Psoas muscle (tissue), 7 donors: ENCODE measurements at regions not wholly inside any gene's neighbourhood (a gene's known extent, or its start where the extent isn't known, plus 50 kb on each side); places are given as distances from the start of the nearest gene placed in this dataset.

Experiments
- ATAC-seq, 4 donors: fragments of 200-7000 bp; cut with Tn5 transposase; one replicate each; pipeline ENCODE4 v1.9.1; 2020; ENCODE audit warnings: moderate library complexity in 3 of 4, mild to moderate bottlenecking in 2 of 4
- DNase-seq, 2 donors: peaks; one replicate each; pipeline ENCODE4 v3.0.0-alpha.2; 2020
- H3K27ac ChIP-seq: fragments of 200-600 bp; one replicate; pipeline ENCODE4 v1.8.0; 2022
- H3K27me3 ChIP-seq, 3 donors: fragments of 200-600 bp in 1 of 3; one replicate each; pipeline versions ENCODE4 v1.6.1 to v1.8.0; 2013 to 2022; ENCODE audit warnings: low read length in 2 of 3, mild to moderate bottlenecking in 2 of 3, moderate library complexity in 1 of 3; ENCODE audit not compliant: insufficient read depth in 3 of 3
- H3K36me3 ChIP-seq, 2 donors: fragments of 200-600 bp in 1 of 2; one replicate each; pipeline versions ENCODE4 v1.6.1 to v1.8.0; 2013 to 2022; ENCODE audit warnings: low read depth in 1 of 2, mild to moderate bottlenecking in 1 of 2, moderate library complexity in 1 of 2; ENCODE audit not compliant: insufficient read depth in 1 of 2
- H3K4me1 ChIP-seq: fragments of 200-600 bp; one replicate; pipeline ENCODE4 v1.8.0; 2022
- H3K4me3 ChIP-seq: fragments of 200-600 bp; one replicate; pipeline ENCODE4 v1.8.0; 2022; ENCODE audit warnings: mild to moderate bottlenecking
- H3K9me3 ChIP-seq: fragments of 200-600 bp; one replicate; pipeline ENCODE4 v1.8.0; 2022
- WGBS, 3 donors: extraction: QIAGEN DNeasy Blood & Tissue Kit; methylation state at CpG; one replicate each; pipeline versions ENCODE4 v1.1.6 to v1.1.7; 2013; 5-methylcytosine and 5-hydroxymethylcytosine counted together
- intact Hi-C, 2 donors: fragments of 100-400 bp; cut with DNase I; formaldehyde crosslinking; loops; one replicate each; pipeline versions ENCODE4 v1.11.0 to v1.14.2; 2022
- TF ChIP-seq, protein P1 (sequence below): fragments of 200-600 bp; IDR thresholded peaks from one replicate; pipeline ENCODE4 v1.8.0; 2022; ENCODE audit warnings: antibody characterized with exemption
- donor health status: healthy with polysubstance abuse.
- donor health status: DM: no; HTN: no; CAD: no; lungs with moderate emphysema.
- donor health status: Bipolar disorder and iron deficiency.
- donor health status: healthy.
- donor health status: DM: yes; HTN: yes; CAD: no.
- donor health status: DM: no; HTN: no; CAD: no.
- donor health status: DM: yes; HTN: yes; CAD: no.

- intact Hi-C loops, result no loop called here
- ATAC-seq (no peak), DNase-seq (no peak)
- Histone ChIP-seq H3K36me3 (no peaks in the 10 kb centered on the region), H3K27me3 (no peaks in the 10 kb centered on the region), H3K27ac (no peak overlapping the region), H3K9me3 (peaks cover 11% of the 10 kb centered on the region), H3K4me1 (no peaks in the 10 kb centered on the region), H3K4me3 (no peak overlapping the region)
- TF ChIP-seq, protein P1, sequence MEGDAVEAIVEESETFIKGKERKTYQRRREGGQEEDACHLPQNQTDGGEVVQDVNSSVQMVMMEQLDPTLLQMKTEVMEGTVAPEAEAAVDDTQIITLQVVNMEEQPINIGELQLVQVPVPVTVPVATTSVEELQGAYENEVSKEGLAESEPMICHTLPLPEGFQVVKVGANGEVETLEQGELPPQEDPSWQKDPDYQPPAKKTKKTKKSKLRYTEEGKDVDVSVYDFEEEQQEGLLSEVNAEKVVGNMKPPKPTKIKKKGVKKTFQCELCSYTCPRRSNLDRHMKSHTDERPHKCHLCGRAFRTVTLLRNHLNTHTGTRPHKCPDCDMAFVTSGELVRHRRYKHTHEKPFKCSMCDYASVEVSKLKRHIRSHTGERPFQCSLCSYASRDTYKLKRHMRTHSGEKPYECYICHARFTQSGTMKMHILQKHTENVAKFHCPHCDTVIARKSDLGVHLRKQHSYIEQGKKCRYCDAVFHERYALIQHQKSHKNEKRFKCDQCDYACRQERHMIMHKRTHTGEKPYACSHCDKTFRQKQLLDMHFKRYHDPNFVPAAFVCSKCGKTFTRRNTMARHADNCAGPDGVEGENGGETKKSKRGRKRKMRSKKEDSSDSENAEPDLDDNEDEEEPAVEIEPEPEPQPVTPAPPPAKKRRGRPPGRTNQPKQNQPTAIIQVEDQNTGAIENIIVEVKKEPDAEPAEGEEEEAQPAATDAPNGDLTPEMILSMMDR, result no peak
- WGBS, 3 donors, result 64 to 75% (median 65%) methylated on average over 5 of the region's 5 CpGs
These were observed 345.3 kb downstream of the NUAK1 start for GRCh38 chr12:105793421-105793820.

- no peak for DNase-seq
- intact Hi-C loops, result no loop called here
- no peaks in the 10 kb centered on the region for H3K36me3 ChIP-seq
- H3K4me1 ChIP-seq, result no peaks in the 10 kb centered on the region
- H3K4me3 ChIP-seq, result no peak overlapping the region
- H3K27me3 ChIP-seq, result no peaks in the 10 kb centered on the region
- no peak for ATAC-seq
- WGBS, 3 donors, result 63 to 71% (median 67%) methylated on average over 2 of the region's 2 CpGs
- TF ChIP-seq, protein P1, result no peak
- no peak overlapping the region for H3K27ac ChIP-seq
- H3K9me3 ChIP-seq, result no peaks in the 10 kb centered on the region
These were observed 340.4 kb downstream of the NUAK1 start for GRCh38 chr12:105798256-105798845.

GRCh38 chr12:105799103-105799502 is 339.7 kb downstream of the NUAK1 start:
- no peaks in the 10 kb centered on the region for H3K9me3 ChIP-seq
- ATAC-seq (no peak), DNase-seq (no peak)
- no peaks in the 10 kb centered on the region for H3K36me3 ChIP-seq
- no peak overlapping the region for H3K27ac ChIP-seq
- no peaks in the 10 kb centered on the region for H3K4me1 ChIP-seq
- H3K4me3 ChIP-seq, result no peak overlapping the region
- H3K27me3 ChIP-seq, result no peaks in the 10 kb centered on the region
- 82 to 91% (median 83%) methylated on average over 2 of the region's 2 CpGs for WGBS, 3 donors
- intact Hi-C loops, result no loop called here
- TF ChIP-seq, protein P1, result no peak

- Histone ChIP-seq H3K4me3 (no peak overlapping the region), H3K4me1 (peaks cover 6% of the 10 kb centered on the region), H3K36me3 (no peaks in the 10 kb centered on the region), H3K9me3 (no peaks in the 10 kb centered on the region), H3K27ac (no peak overlapping the region), H3K27me3 (no peaks in the 10 kb centered on the region)
- WGBS, 3 donors, result 71 to 79% (median 75%) methylated on average over 2 of the region's 2 CpGs
- ATAC-seq (no peak), DNase-seq (no peak)
- TF ChIP-seq, protein P1, result no peak
- intact Hi-C loops, result no loop called here
These were observed 337.4 kb downstream of the NUAK1 start for GRCh38 chr12:105801351-105801750.

DNA sequence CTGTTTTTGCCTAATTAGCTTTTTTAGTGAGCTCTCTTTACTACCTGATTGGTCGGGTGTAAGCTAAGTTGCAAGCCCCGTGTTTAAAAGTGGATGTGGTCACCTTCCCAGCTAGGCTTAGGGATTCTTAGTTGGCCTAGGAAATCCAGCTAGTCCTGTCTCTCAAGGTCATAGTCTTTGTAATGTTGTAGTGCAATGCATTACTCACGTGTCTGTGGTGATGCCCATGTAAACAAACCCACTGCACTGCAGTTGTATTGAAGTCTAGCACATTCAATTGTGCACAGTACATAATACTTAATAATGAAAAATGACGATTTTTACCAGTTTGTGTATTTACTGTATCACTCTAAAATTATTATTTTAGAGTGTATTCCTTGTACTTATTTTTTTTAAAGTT is 335.5 kb downstream of the NUAK1 start:
- Histone ChIP-seq H3K4me1 (peaks cover 6% of the 10 kb centered on the region), H3K9me3 (no peaks in the 10 kb centered on the region), H3K27ac (no peak overlapping the region), H3K36me3 (no peaks in the 10 kb centered on the region), H3K27me3 (no peaks in the 10 kb centered on the region), H3K4me3 (no peak overlapping the region)
- intact Hi-C loops, result no loop called here
- no peak for DNase-seq
- 66 to 82% (median 70%) methylated on average over 4 of the region's 4 CpGs for WGBS, 3 donors
- TF ChIP-seq, protein P1, result no peak
- ATAC-seq, result no peak
